GM12878 (cell line): ENCODE measurements at regions not wholly inside any gene's neighbourhood (a gene's known extent, or its start where the extent isn't known, plus 50 kb on each side); places are given as distances from the start of the nearest gene placed in this dataset.

Experiments
- ATAC-seq: fragments of 200-7000 bp; cut with Tn5 transposase; 3 replicates; pipeline ENCODE4 v1.9.1; 2020; ENCODE audit warnings: mild to moderate bottlenecking, moderate library complexity
- BruUV-seq: library from RNA; stranded (reverse); fragments of 400-500 nt; replicated peaks from 2 replicates; lab custom pipeline; 2021; lab: Mats Ljungman, UMichigan
- CTCF ChIA-PET: fragments of 300-600 bp; sonication (Branson Sonifier 250); formaldehyde crosslinking; extraction: SDS; loops from one replicate; lab custom pipeline; 2021; ENCODE audit warnings: inconsistent platforms; lab: Yijun Ruan, JAX
- POLR2A ChIA-PET: fragments of 350-600 bp; formaldehyde crosslinking; extraction: SDS; loops from one replicate; lab custom pipeline; 2021; ENCODE audit warnings: inconsistent platforms; lab: Charles Lee
- RAD21 ChIA-PET: fragments of 300-600 bp; sonication (Branson Sonifier 250); formaldehyde crosslinking; loops from one replicate; lab custom pipeline; 2023; ENCODE audit warnings: antibody characterized with exemption; ENCODE audit not compliant: unreplicated experiment; lab: Charles Lee
- SMC1A ChIA-PET: fragments of 300-600 bp; sonication (Branson Sonifier 250); formaldehyde crosslinking; loops from one replicate; lab custom pipeline; 2023; ENCODE audit not compliant: unreplicated experiment, uncharacterized antibody; lab: Charles Lee
- DNase-seq: peaks from one replicate; pipeline ENCODE4 v3.0.0-alpha.2; 2011; ENCODE audit warnings: low read depth, low spot score
- FAIRE-seq: peaks from 3 replicates; lab custom pipeline; 2011; peaks lifted over from hg19 to GRCh38; lab: Jason Lieb, UNC
- H2AFZ ChIP-seq: 2 replicates; pipeline ENCODE4 v1.6.0; 2011; ENCODE audit warnings: low read depth, low read length, control low read depth; ENCODE audit not compliant: control insufficient read depth
- H3K27ac ChIP-seq: 2 replicates; pipeline ENCODE4 v1.5.1; 2011; ENCODE audit warnings: control low read depth; ENCODE audit not compliant: control insufficient read depth, insufficient read depth
- H3K27me3 ChIP-seq, 2 experiments: replicated peaks in 1 of 2; 2 replicates each; pipeline versions ENCODE4 v1.6.0 to v1.6.1; 2011; ENCODE audit warnings: low read length in 1 of 2; ENCODE audit not compliant: control insufficient read depth in 2 of 2, insufficient read depth in 2 of 2
- H3K36me3 ChIP-seq, 2 experiments: 2 replicates each; pipeline ENCODE4 v1.5.1; 2011; ENCODE audit warnings: low read length in 1 of 2; ENCODE audit not compliant: control insufficient read depth in 2 of 2, insufficient read depth in 2 of 2
- H3K4me1 ChIP-seq: 2 replicates; pipeline ENCODE4 v1.6.1; 2011; ENCODE audit warnings: mild to moderate bottlenecking, low read length, moderate library complexity, mixed read lengths; ENCODE audit not compliant: control insufficient read depth, insufficient read depth
- H3K4me2 ChIP-seq: 2 replicates; pipeline ENCODE4 v1.6.0; 2011; ENCODE audit warnings: control low read depth; ENCODE audit not compliant: control insufficient read depth, insufficient read depth
- H3K4me3 ChIP-seq: fragments of 200-600 bp; sonication (generic); 2 replicates; pipeline ENCODE4 v1.5.1; 2016
- H3K79me2 ChIP-seq: 2 replicates; pipeline ENCODE4 v1.6.0; 2011; ENCODE audit warnings: low read length; ENCODE audit not compliant: control insufficient read depth, insufficient read depth
- H3K9ac ChIP-seq: 2 replicates; pipeline ENCODE4 v1.8.0; 2011; ENCODE audit warnings: low read length, control low read depth, mixed read lengths; ENCODE audit not compliant: control insufficient read depth, insufficient read depth
- H3K9me3 ChIP-seq: replicated peaks from 3 replicates; pipeline ENCODE4 v1.5.1; 2011; ENCODE audit warnings: mild to moderate bottlenecking, low read length; ENCODE audit not compliant: control insufficient read depth, insufficient read depth
- H4K20me1 ChIP-seq: 2 replicates; pipeline ENCODE4 v1.6.0; 2011; ENCODE audit not compliant: control insufficient read depth, insufficient read depth
- ASH2L ChIP-seq: fragments of 300-600, 200-600 bp; sonication (generic); IDR thresholded peaks from 2 replicates; pipeline ENCODE4 v1.6.1; 2017; ENCODE audit warnings: low read depth, mild to moderate bottlenecking, borderline replicate concordance
- CBX5 ChIP-seq: sonication (generic); IDR thresholded peaks from 2 replicates; pipeline ENCODE4 v1.6.1; 2016; ENCODE audit warnings: low read depth, moderate library complexity, mild to moderate bottlenecking, inconsistent platforms
- ETV6 ChIP-seq, 2 experiments: fragments of 450-650 bp in 1 of 2; IDR thresholded peaks in 1 of 2; conservative IDR thresholded peaks in 1 of 2; 2 replicates each; pipeline ENCODE4 v1.6.1; 2014; ENCODE audit warnings: antibody characterized with exemption in 1 of 2, borderline replicate concordance in 1 of 2, low read depth in 1 of 2, mild to moderate bottlenecking in 1 of 2, moderate library complexity in 1 of 2
- JUND ChIP-seq: IDR thresholded peaks from 2 replicates; pipeline ENCODE4 v1.6.1; 2012; ENCODE audit warnings: low read depth, mild to moderate bottlenecking, low read length, improper control_type of control experiment, moderate library complexity
- NRF1 ChIP-seq: conservative IDR thresholded peaks from 2 replicates; pipeline ENCODE4 v1.6.1; 2011; ENCODE audit warnings: mild to moderate bottlenecking, low read depth, low read length, improper control_type of control experiment
- RELA ChIP-seq: fragments of 450-650 bp; IDR thresholded peaks from 2 replicates; pipeline ENCODE4 v1.8.0; 2014; ENCODE audit warnings: borderline replicate concordance; ENCODE audit not compliant: partially characterized antibody
- SMC3 ChIP-seq: IDR thresholded peaks from 2 replicates; pipeline ENCODE4 v1.6.1; 2011; ENCODE audit warnings: low read length, improper control_type of control experiment, borderline replicate concordance
- SREBF1 ChIP-seq: IDR thresholded peaks from 2 replicates; pipeline ENCODE4 v1.6.1; 2012; ENCODE audit warnings: mild to moderate bottlenecking, low read length
- STAT1 ChIP-seq: fragments of 450-650 bp; conservative IDR thresholded peaks from 2 replicates; pipeline ENCODE4 v1.6.1; 2014; ENCODE audit warnings: antibody characterized with exemption, mild to moderate bottlenecking
- ZBED1 ChIP-seq: IDR thresholded peaks from 2 replicates; pipeline ENCODE4 v1.6.1; 2016; ENCODE audit warnings: borderline replicate concordance
- ZNF24 ChIP-seq: fragments of 450-650 bp; IDR thresholded peaks from 2 replicates; pipeline ENCODE4 v1.6.1; 2017; ENCODE audit warnings: antibody characterized with exemption, mild to moderate bottlenecking
- ZNF274 ChIP-seq: IDR thresholded peaks from one replicate; pipeline ENCODE4 v1.8.0; 2011; ENCODE audit not compliant: insufficient read length, insufficient read depth
- WGBS: methylation state at CpG from one replicate; pipeline ENCODE4 v1.1.6; 2016; ENCODE audit warnings: low lambda C conversion rate; ENCODE audit not compliant: insufficient replicate concordance, insufficient coverage; ENCODE audit errors: missing lambda C conversion rate; 5-methylcytosine and 5-hydroxymethylcytosine counted together
- in situ Hi-C: fragments of 300-500 bp; cut with MboI; formaldehyde crosslinking; loops from 9 replicates; pipeline ENCODE4 v1.14.3; 2018; ENCODE audit warnings: mixed read lengths
- intact Hi-C: fragments of 100-400 bp; cut with micrococcal nuclease; formaldehyde crosslinking; loops from one replicate; pipeline ENCODE4 v1.14.2; 2022; ENCODE audit not compliant: unreplicated experiment
- TF ChIP-seq, protein P1 (sequence below): fragments of 450-650 bp; IDR thresholded peaks from 2 replicates; pipeline ENCODE4 v1.6.1; 2016; ENCODE audit warnings: mild to moderate bottlenecking
- TF ChIP-seq, protein P2 (sequence below): fragments of 450-650 bp; IDR thresholded peaks from 2 replicates; pipeline ENCODE4 v1.6.1; 2017; ENCODE audit warnings: mild to moderate bottlenecking, low read depth, inconsistent platforms; ENCODE audit not compliant: poor library complexity, severe bottlenecking
- TF ChIP-seq, protein P3 (sequence below): fragments of 450-650 bp; formaldehyde crosslinking; IDR thresholded peaks from 2 replicates; pipeline ENCODE4 v1.5.0; 2022; ENCODE audit warnings: mild to moderate bottlenecking, missing genetic modification characterization
- TF ChIP-seq, protein P4 (sequence below): fragments of 150-350 bp; IDR thresholded peaks from 2 replicates; pipeline ENCODE4 v1.6.1; 2014; ENCODE audit warnings: mild to moderate bottlenecking, low read depth, low read length

DNA sequence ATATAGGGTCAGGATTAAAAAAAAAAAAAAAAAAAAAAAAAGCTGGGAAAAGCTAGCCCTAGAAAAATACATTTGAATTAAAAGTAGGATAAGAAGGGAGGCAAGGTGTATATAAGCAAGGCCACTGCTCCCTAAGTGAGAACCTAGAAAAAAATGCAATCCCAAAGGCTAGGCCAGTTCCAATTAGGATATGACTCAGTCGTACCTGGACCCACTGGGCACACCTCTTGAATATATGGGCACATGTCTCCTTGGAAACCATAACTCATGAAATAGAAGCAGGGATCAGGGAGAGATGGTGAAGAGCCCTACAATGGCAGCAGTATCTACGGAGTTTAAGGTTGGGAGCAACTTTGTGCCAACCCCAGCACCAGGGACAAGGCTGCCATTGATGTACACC is 314.1 kb upstream of the IL12A start:
- FAIRE-seq (no peak), DNase-seq (no peak), ATAC-seq (no peak)
- intact Hi-C loops (no loop called here), in situ Hi-C loops (no loop called here)
- Histone ChIP-seq H3K79me2 (no peaks in the 10 kb centered on the region), H3K4me1 (no peaks in the 10 kb centered on the region), H3K4me2 (no peak overlapping the region), H3K9me3 (no peaks in the 10 kb centered on the region), H3K27me3 (no peaks in the 10 kb centered on the region), H3K4me3 (no peak overlapping the region), H3K36me3 (no peaks in the 10 kb centered on the region), H3K9ac (no peak overlapping the region), H4K20me1 (no peaks in the 10 kb centered on the region), H2AFZ (no peak overlapping the region), H3K27ac (no peak overlapping the region)
- no TSS peak for BruUV-seq
- RAD21 ChIA-PET = no interaction called here
- SMC1A ChIA-PET = interaction anchor here (0.6 kb wide), 1 partner anchor 15 kb away, joined by 3 read pairs; no protein-coding TSS in a partner anchor
- POLR2A ChIA-PET = interaction anchor here (0.6 kb wide), 1 partner anchor 112 kb away, joined by 3 read pairs; no protein-coding TSS in a partner anchor
- CTCF ChIA-PET = no interaction called here
- 3% methylated on average over 2 of the region's 2 CpGs for WGBS
- TF ChIP-seq CBX5 = no peak
- TF ChIP-seq ASH2L = no peak
- TF ChIP-seq NRF1 = no peak
- TF ChIP-seq SMC3 = no peak
- no peak for TF ChIP-seq STAT1
- TF ChIP-seq ZNF274 = no peak
- no peak for TF ChIP-seq ETV6 (conservative IDR thresholded peaks at IDR 0.05 in 1 of 2, IDR thresholded peaks at IDR 0.05 in 1 of 2; ENCODE audit: borderline replicate concordance in 1 of 2, low read depth in 1 of 2)
- TF ChIP-seq, protein P1, sequence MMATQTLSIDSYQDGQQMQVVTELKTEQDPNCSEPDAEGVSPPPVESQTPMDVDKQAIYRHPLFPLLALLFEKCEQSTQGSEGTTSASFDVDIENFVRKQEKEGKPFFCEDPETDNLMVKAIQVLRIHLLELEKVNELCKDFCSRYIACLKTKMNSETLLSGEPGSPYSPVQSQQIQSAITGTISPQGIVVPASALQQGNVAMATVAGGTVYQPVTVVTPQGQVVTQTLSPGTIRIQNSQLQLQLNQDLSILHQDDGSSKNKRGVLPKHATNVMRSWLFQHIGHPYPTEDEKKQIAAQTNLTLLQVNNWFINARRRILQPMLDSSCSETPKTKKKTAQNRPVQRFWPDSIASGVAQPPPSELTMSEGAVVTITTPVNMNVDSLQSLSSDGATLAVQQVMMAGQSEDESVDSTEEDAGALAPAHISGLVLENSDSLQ = no peak
- no peak for TF ChIP-seq ZNF24
- no peak for TF ChIP-seq ZBED1
- no peak for TF ChIP-seq SREBF1
- TF ChIP-seq, protein P2, sequence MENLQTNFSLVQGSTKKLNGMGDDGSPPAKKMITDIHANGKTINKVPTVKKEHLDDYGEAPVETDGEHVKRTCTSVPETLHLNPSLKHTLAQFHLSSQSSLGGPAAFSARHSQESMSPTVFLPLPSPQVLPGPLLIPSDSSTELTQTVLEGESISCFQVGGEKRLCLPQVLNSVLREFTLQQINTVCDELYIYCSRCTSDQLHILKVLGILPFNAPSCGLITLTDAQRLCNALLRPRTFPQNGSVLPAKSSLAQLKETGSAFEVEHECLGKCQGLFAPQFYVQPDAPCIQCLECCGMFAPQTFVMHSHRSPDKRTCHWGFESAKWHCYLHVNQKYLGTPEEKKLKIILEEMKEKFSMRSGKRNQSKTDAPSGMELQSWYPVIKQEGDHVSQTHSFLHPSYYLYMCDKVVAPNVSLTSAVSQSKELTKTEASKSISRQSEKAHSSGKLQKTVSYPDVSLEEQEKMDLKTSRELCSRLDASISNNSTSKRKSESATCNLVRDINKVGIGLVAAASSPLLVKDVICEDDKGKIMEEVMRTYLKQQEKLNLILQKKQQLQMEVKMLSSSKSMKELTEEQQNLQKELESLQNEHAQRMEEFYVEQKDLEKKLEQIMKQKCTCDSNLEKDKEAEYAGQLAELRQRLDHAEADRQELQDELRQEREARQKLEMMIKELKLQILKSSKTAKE = no peak
- TF ChIP-seq, protein P3, sequence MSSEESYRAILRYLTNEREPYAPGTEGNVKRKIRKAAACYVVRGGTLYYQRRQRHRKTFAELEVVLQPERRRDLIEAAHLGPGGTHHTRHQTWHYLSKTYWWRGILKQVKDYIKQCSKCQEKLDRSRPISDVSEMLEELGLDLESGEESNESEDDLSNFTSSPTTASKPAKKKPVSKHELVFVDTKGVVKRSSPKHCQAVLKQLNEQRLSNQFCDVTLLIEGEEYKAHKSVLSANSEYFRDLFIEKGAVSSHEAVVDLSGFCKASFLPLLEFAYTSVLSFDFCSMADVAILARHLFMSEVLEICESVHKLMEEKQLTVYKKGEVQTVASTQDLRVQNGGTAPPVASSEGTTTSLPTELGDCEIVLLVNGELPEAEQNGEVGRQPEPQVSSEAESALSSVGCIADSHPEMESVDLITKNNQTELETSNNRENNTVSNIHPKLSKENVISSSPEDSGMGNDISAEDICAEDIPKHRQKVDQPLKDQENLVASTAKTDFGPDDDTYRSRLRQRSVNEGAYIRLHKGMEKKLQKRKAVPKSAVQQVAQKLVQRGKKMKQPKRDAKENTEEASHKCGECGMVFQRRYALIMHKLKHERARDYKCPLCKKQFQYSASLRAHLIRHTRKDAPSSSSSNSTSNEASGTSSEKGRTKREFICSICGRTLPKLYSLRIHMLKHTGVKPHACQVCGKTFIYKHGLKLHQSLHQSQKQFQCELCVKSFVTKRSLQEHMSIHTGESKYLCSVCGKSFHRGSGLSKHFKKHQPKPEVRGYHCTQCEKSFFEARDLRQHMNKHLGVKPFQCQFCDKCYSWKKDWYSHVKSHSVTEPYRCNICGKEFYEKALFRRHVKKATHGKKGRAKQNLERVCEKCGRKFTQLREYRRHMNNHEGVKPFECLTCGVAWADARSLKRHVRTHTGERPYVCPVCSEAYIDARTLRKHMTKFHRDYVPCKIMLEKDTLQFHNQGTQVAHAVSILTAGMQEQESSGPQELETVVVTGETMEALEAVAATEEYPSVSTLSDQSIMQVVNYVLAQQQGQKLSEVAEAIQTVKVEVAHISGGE (CRISPR knock-in tag) = no peak
- no peak for TF ChIP-seq RELA
- TF ChIP-seq JUND = no peak
- TF ChIP-seq, protein P4, sequence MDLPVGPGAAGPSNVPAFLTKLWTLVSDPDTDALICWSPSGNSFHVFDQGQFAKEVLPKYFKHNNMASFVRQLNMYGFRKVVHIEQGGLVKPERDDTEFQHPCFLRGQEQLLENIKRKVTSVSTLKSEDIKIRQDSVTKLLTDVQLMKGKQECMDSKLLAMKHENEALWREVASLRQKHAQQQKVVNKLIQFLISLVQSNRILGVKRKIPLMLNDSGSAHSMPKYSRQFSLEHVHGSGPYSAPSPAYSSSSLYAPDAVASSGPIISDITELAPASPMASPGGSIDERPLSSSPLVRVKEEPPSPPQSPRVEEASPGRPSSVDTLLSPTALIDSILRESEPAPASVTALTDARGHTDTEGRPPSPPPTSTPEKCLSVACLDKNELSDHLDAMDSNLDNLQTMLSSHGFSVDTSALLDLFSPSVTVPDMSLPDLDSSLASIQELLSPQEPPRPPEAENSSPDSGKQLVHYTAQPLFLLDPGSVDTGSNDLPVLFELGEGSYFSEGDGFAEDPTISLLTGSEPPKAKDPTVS = no peak
